Smooth muscle cell (in vitro differentiated cells): ENCODE measurements at regions not wholly inside any gene's neighbourhood (a gene's known extent, or its start where the extent isn't known, plus 50 kb on each side); places are given as distances from the start of the nearest gene placed in this dataset.

Experiments used
- DNase-seq: peaks from one replicate; lab custom pipeline; 2025; ENCODE audit not compliant: unreplicated experiment; lab: John Stamatoyannopoulos, UW
- H2AFZ ChIP-seq: fragments of 200-600 bp; sonication (generic); 2 replicates; pipeline ENCODE4 v1.6.0; 2016; ENCODE audit warnings: antibody characterized with exemption, low read depth, mild to moderate bottlenecking
- H3F3A ChIP-seq: fragments of 200-600 bp; sonication (generic); 2 replicates; pipeline ENCODE4 v1.6.0; 2017; ENCODE audit warnings: antibody characterized with exemption, low read depth
- H3K27ac ChIP-seq: fragments of 200-600 bp; sonication (generic); 2 replicates; pipeline ENCODE4 v1.5.1; 2016; ENCODE audit warnings: low read depth, mild to moderate bottlenecking
- H3K27me3 ChIP-seq: fragments of 200-600 bp; sonication (generic); 2 replicates; pipeline ENCODE4 v1.6.1; 2016; ENCODE audit warnings: low read depth, mild to moderate bottlenecking
- H3K36me3 ChIP-seq: fragments of 200-600 bp; sonication (generic); 2 replicates; pipeline ENCODE4 v1.5.1; 2016; ENCODE audit warnings: low read depth
- H3K4me1 ChIP-seq: fragments of 200-600 bp; sonication (generic); 2 replicates; pipeline ENCODE4 v1.5.1; 2016; ENCODE audit warnings: low read depth
- H3K4me2 ChIP-seq: fragments of 200-600 bp; sonication (generic); 2 replicates; pipeline ENCODE4 v1.6.0; 2016; ENCODE audit warnings: mild to moderate bottlenecking
- H3K4me3 ChIP-seq: fragments of 200-600 bp; sonication (generic); 2 replicates; pipeline ENCODE4 v1.5.1; 2016; ENCODE audit warnings: mild to moderate bottlenecking
- H3K79me2 ChIP-seq: fragments of 200-600 bp; sonication (generic); 2 replicates; pipeline ENCODE4 v1.6.0; 2016; ENCODE audit warnings: low read depth, mild to moderate bottlenecking
- H3K9ac ChIP-seq: fragments of 200-600 bp; sonication (generic); 2 replicates; pipeline ENCODE4 v1.6.0; 2016; ENCODE audit warnings: low read depth
- H3K9me3 ChIP-seq: fragments of 200-600 bp; sonication (generic); replicated peaks from 2 replicates; pipeline ENCODE4 v1.5.1; 2016; ENCODE audit warnings: low read depth
- H4K20me1 ChIP-seq: fragments of 200-600 bp; sonication (generic); 2 replicates; pipeline ENCODE4 v1.6.0; 2016; ENCODE audit warnings: low read depth
- WGBS: methylation state at CpG from one replicate; pipeline ENCODE4 v1.1.7; 2016; ENCODE audit warnings: low lambda C conversion rate; 5-methylcytosine and 5-hydroxymethylcytosine counted together
- TF ChIP-seq, protein P1 (sequence below): fragments of 200-600 bp; sonication (generic); IDR thresholded peaks from 2 replicates; pipeline ENCODE4 v1.5.1; 2017; ENCODE audit warnings: borderline replicate concordance, mild to moderate bottlenecking, antibody characterized with exemption; ENCODE audit not compliant: insufficient read depth, poor library complexity, severe bottlenecking

DNA sequence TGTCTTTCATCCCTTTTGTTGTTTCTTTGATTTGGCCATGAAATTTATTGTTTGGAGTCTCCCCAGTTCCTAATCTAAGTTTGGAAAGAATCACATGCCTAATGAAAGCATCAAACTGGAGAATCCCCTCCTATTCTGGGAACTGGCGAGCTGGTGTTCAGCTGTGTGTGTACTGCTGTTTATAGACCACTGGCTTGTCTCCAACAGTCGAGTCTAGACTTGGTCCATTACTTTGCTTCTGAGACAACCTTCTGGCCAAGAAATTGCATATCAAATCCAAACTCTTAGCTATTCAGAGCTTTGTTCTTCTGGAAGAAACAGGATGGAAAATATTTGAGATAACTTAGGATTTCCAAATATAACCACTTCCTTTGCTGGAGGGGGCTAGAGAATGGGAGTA is 111.5 kb upstream of the THSD7B start:
- Histone ChIP-seq H3K4me3 (no peak overlapping the region), H3K27ac (no peak overlapping the region), H3K79me2 (no peaks in the 10 kb centered on the region), H2AFZ (no peak overlapping the region), H3K36me3 (no peaks in the 10 kb centered on the region), H3K4me2 (no peak overlapping the region), H3F3A (no peaks in the 10 kb centered on the region), H4K20me1 (no peaks in the 10 kb centered on the region), H3K4me1 (no peaks in the 10 kb centered on the region), H3K9ac (no peak overlapping the region), H3K9me3 (no peaks in the 10 kb centered on the region), H3K27me3 (peaks cover 4% of the 10 kb centered on the region)
- WGBS = 81% methylated on average over 2 of the region's 2 CpGs
- TF ChIP-seq, protein P1, sequence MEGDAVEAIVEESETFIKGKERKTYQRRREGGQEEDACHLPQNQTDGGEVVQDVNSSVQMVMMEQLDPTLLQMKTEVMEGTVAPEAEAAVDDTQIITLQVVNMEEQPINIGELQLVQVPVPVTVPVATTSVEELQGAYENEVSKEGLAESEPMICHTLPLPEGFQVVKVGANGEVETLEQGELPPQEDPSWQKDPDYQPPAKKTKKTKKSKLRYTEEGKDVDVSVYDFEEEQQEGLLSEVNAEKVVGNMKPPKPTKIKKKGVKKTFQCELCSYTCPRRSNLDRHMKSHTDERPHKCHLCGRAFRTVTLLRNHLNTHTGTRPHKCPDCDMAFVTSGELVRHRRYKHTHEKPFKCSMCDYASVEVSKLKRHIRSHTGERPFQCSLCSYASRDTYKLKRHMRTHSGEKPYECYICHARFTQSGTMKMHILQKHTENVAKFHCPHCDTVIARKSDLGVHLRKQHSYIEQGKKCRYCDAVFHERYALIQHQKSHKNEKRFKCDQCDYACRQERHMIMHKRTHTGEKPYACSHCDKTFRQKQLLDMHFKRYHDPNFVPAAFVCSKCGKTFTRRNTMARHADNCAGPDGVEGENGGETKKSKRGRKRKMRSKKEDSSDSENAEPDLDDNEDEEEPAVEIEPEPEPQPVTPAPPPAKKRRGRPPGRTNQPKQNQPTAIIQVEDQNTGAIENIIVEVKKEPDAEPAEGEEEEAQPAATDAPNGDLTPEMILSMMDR = no peak
- DNase-seq = no peak

DNA sequence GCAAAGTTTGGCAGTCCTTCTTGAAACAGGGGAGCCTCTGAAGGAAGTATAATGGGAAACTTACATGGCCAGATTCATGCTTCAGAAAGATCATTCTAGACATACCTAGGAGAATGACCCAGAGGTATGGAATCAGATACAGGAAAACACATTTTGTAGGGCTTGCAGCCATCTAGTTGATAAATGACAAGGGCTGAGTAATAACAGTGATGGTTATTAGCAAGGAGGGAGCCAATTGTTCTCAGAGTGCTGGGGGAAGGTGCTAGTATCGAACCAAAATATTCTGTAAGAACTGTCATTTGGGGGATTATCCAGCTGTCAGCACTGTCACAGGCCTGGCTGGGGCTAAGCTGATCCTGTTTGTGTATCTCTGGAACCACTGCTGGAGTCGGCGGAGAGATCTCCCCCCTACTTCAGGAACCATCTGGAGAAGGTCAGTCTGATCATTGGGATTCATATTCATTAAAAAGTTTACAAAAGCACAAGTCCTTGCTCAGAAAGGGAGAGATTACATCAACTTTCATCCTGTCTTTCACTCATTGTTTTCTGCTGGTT is 113.8 kb upstream of the THSD7B start:
- TF ChIP-seq, protein P1 = no peak
- H3K36me3 ChIP-seq = no peaks in the 10 kb centered on the region
- 84% methylated on average over 3 of the region's 3 CpGs for WGBS

DNA sequence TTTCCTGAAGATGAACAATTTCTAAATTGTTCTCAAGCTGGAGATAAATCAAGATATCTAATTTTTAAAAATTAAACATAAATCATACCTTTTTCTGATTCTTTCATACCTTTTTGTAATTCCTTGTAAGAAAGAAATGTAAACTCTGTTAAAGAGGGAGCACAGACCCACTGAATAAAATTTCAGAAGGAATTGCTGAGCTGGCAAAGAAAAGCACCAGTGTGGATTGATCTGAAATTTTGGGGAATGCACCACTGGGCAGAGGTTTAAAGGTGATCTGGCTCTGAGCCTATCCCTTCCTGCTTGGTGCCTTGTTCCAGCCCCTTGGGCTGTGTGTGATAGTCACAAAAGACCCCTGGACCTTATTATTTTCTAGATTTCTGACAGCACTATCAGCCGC is 118.3 kb upstream of the THSD7B start:
- DNase-seq = no peak
- Histone ChIP-seq H3K4me2 (no peak overlapping the region), H3K4me1 (no peaks in the 10 kb centered on the region), H3K4me3 (no peak overlapping the region), H3K27ac (no peak overlapping the region), H2AFZ (no peak overlapping the region), H3K79me2 (no peaks in the 10 kb centered on the region), H3F3A (no peaks in the 10 kb centered on the region), H4K20me1 (no peaks in the 10 kb centered on the region), H3K9ac (no peak overlapping the region), H3K36me3 (no peaks in the 10 kb centered on the region), H3K27me3 (no peaks in the 10 kb centered on the region), H3K9me3 (no peaks in the 10 kb centered on the region)
- 97% methylated on average over 1 of the region's 1 CpG for WGBS
- TF ChIP-seq, protein P1 = no peak

More for the DNA sequence above, 113.8 kb upstream of the THSD7B start:
- no peak overlapping the region for H3K4me2 ChIP-seq
- H3K4me3 ChIP-seq = no peak overlapping the region
- no peak overlapping the region for H3K9ac ChIP-seq
- no peaks in the 10 kb centered on the region for H4K20me1 ChIP-seq
- no peaks in the 10 kb centered on the region for H3F3A ChIP-seq
- H3K27me3 ChIP-seq = peaks cover 4% of the 10 kb centered on the region
- H3K9me3 ChIP-seq = no peaks in the 10 kb centered on the region
- H3K4me1 ChIP-seq = no peaks in the 10 kb centered on the region
- H3K79me2 ChIP-seq = no peaks in the 10 kb centered on the region
- no peak overlapping the region for H3K27ac ChIP-seq
- DNase-seq = no peak
- H2AFZ ChIP-seq = no peak overlapping the region

DNA sequence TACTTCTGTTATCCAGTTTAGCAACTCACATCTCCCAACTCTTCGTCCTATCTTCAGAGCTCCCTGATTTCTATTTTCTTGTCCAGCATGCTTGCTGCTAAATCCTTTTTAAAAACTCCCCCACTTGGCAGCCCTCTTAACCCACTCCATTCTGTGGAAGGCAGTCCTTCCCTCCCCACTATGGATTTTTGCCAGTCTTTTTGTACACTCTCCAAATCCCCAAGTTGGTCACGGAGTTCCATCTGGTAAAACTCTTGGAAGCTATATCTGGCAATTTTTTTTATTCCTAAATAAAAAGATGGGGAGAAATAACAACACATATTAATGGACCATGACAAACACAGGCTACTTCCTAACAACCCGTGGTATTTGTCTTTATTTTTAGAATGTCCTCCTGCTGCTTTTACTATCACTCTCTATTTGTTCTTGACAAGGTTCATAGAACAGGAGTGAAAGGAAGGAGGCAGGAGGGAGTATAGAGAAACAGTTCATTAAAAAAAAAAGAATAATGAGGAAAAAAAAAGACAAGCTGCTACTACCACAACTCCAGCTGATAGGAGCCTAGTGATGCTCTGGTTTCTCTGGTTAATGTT is 120.0 kb upstream of the THSD7B start:
- Histone ChIP-seq H3K27me3 (no peaks in the 10 kb centered on the region), H4K20me1 (no peaks in the 10 kb centered on the region), H3K27ac (no peak overlapping the region), H3F3A (no peaks in the 10 kb centered on the region), H3K36me3 (no peaks in the 10 kb centered on the region), H2AFZ (no peak overlapping the region), H3K9me3 (no peaks in the 10 kb centered on the region), H3K79me2 (no peaks in the 10 kb centered on the region), H3K4me3 (no peak overlapping the region), H3K4me1 (no peaks in the 10 kb centered on the region), H3K4me2 (no peak overlapping the region), H3K9ac (no peak overlapping the region)
- TF ChIP-seq, protein P1 = no peak
- 76% methylated on average over 3 of the region's 3 CpGs for WGBS
- DNase-seq = no peak
